Natural killer cell treated with Interleukin-12 subunit alpha and Interleukin-12 subunit beta and Interleukin-15 and Interleukin-18, amount 100 ng/mL, for 72 hours (primary cell): ENCODE measurements at regions not wholly inside any gene's neighbourhood (a gene's known extent, or its start where the extent isn't known, plus 50 kb on each side); places are given as distances from the start of the nearest gene placed in this dataset.

Experiments
- ATAC-seq, 2 donors: fragments of 150-1000 bp; cut with Tn5 transposase in 1 of 2; sonication (Bioruptor Pico), chemical (Tn5 transposase) in 1 of 2; 2 replicates each; pipeline ENCODE4 v1.10.0; 2021
- DNase-seq: peaks from one replicate; pipeline ENCODE4 v3.0.0; 2022; ENCODE audit warnings: low spot score
- H3K27ac Mint-ChIP-seq, 2 donors: 1 replicate in 1 of 2; 2 replicates in 1 of 2; pipeline ENCODE4 v1.8.0; 2022; ENCODE audit warnings: mixed read lengths in 2 of 2, mild to moderate bottlenecking in 1 of 2, moderate library complexity in 1 of 2
- H3K27me3 Mint-ChIP-seq, 2 donors: 1 replicate in 1 of 2; 2 replicates in 1 of 2; pipeline ENCODE4 v1.8.0; 2022; ENCODE audit warnings: mixed read lengths in 2 of 2
- H3K36me3 Mint-ChIP-seq: one replicate; pipeline ENCODE4 v1.8.0; 2022; ENCODE audit warnings: mixed read lengths
- H3K4me1 Mint-ChIP-seq, 2 donors: 1 replicate in 1 of 2; 2 replicates in 1 of 2; pipeline ENCODE4 v1.8.0; 2022; ENCODE audit warnings: low read depth in 2 of 2, mixed read lengths in 2 of 2, mild to moderate bottlenecking in 1 of 2
- H3K4me3 Mint-ChIP-seq: one replicate; pipeline ENCODE4 v1.8.0; 2022; ENCODE audit warnings: mixed read lengths
- H3K9me3 Mint-ChIP-seq: 2 replicates; pipeline ENCODE4 v1.8.0; 2022; ENCODE audit warnings: mixed read lengths

- H3K36me3 Mint-ChIP-seq = peaks cover 6% of the 10 kb centered on the region
- no peak overlapping the region for H3K4me3 Mint-ChIP-seq
- no peaks in the 10 kb centered on the region for H3K9me3 Mint-ChIP-seq
- DNase-seq = no peak
- H3K4me1 Mint-ChIP-seq = no peaks in the 10 kb centered on the region
- no peak for ATAC-seq
- no peak overlapping the region for H3K27ac Mint-ChIP-seq
- H3K27me3 Mint-ChIP-seq = peaks cover 15 to 22% of the 10 kb centered on the region in 2 donors
Measured at GRCh38 chr7:134391223-134391622, 67.7 kb downstream of the AKR1B1 start.

GRCh38 chr7:134388336-134389019, 70.4 kb downstream of the AKR1B1 start:
- H3K9me3 Mint-ChIP-seq = no peaks in the 10 kb centered on the region
- H3K27me3 Mint-ChIP-seq = peaks cover 16 to 22% of the 10 kb centered on the region in 2 donors
- no peak for ATAC-seq
- no peak overlapping the region for H3K27ac Mint-ChIP-seq
- H3K4me1 Mint-ChIP-seq = no peaks in the 10 kb centered on the region
- no peak for DNase-seq
- H3K4me3 Mint-ChIP-seq = no peak overlapping the region
- H3K36me3 Mint-ChIP-seq = peaks cover 6% of the 10 kb centered on the region

DNA sequence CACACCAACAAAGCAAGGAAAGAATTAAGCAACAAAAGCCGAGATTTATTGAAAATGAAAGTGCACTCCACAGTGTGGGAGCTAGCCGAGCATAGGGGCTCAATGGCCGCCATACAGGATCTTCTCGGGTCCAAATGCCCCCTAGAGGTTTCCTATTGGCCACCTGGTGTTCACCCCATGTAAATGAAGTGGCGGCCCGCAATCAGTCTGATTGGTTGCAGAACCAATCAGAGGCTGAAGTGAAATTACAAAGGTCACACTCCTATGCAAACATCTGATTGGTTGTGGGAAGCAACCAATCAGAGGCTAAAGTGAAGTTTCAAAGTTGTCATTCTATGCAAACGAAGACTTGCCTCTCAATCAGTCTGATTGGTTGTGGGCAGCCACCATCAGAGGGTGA, 61.8 kb upstream of the SLC35B4 start:
- Mint-ChIP-seq H3K36me3 (no peaks in the 10 kb centered on the region), H3K4me1 (no peaks in the 10 kb centered on the region), H3K9me3 (peaks cover 2% of the 10 kb centered on the region), H3K27ac (no peak overlapping the region), H3K4me3 (no peak overlapping the region), H3K27me3 (peaks cover 11 to 26% of the 10 kb centered on the region in 2 donors)
- ATAC-seq (no peak), DNase-seq (no peak)

- Mint-ChIP-seq H3K36me3 (no peaks in the 10 kb centered on the region), H3K4me3 (no peak overlapping the region), H3K4me1 (no peaks in the 10 kb centered on the region), H3K27me3 (peaks cover 16 to 25% of the 10 kb centered on the region in 2 donors), H3K27ac (no peak overlapping the region), H3K9me3 (peaks cover 1% of the 10 kb centered on the region)
- ATAC-seq (no peak), DNase-seq (no peak)
Measured at GRCh38 chr7:134376693-134377092, 60.0 kb upstream of the SLC35B4 start.

DNA sequence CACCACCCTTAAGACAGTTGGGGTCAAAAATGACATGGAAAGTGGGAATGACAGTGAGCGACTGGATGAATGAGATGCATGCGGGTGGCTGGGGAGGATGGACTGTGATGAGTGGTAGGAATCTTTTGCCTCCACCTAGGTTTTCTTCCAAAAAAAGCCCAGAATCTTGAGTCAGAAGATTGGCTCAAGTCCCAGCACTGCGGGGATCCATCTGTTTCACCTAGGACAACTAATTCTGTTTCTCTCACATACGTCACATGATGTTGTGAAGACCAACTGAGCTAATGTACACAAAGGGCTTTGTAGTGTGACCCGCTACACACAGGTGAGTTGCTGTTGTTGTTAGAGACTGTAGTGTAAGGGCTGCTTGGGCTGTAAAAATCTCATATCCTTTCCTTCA, 58.5 kb upstream of the SLC35B4 start:
- Mint-ChIP-seq H3K4me1 (no peaks in the 10 kb centered on the region), H3K27ac (no peak overlapping the region), H3K4me3 (no peak overlapping the region), H3K27me3 (peaks cover 15 to 19% of the 10 kb centered on the region in 2 donors), H3K36me3 (no peaks in the 10 kb centered on the region), H3K9me3 (no peaks in the 10 kb centered on the region)
- no peak for DNase-seq
- no peak for ATAC-seq

GRCh38 chr7:134374791-134375190, 58.1 kb upstream of the SLC35B4 start:
- H3K27ac Mint-ChIP-seq = no peak overlapping the region
- no peaks in the 10 kb centered on the region for H3K36me3 Mint-ChIP-seq
- DNase-seq (no peak), ATAC-seq (no peak)
- H3K9me3 Mint-ChIP-seq = no peaks in the 10 kb centered on the region
- H3K27me3 Mint-ChIP-seq = peaks cover 17 to 23% of the 10 kb centered on the region in 2 donors
- H3K4me1 Mint-ChIP-seq = no peaks in the 10 kb centered on the region
- H3K4me3 Mint-ChIP-seq = no peak overlapping the region

DNA sequence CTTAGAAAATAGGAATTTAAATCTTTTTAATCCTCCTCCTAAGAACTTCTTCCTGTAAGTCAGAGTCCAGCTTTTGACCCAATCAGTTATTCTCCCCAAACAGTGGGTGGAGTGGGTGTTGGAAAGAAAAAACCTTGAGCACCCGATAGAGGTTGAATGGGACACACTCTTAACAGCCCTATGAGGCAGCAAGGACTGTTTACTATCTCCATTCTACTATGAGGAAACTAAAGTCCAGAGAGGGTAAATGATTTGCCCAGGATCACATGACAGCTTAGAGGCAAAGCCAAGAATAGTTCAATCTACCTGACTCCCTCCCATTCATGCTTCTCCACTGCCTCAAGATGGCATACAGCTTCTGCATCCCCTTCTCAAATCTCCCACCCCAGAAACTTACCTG, 57.6 kb upstream of the SLC35B4 start:
- ATAC-seq (no peak), DNase-seq (no peak)
- Mint-ChIP-seq H3K4me1 (no peaks in the 10 kb centered on the region), H3K4me3 (no peak overlapping the region), H3K27ac (no peak overlapping the region), H3K27me3 (peaks cover 17 to 27% of the 10 kb centered on the region in 2 donors), H3K36me3 (no peaks in the 10 kb centered on the region), H3K9me3 (no peaks in the 10 kb centered on the region)

DNA sequence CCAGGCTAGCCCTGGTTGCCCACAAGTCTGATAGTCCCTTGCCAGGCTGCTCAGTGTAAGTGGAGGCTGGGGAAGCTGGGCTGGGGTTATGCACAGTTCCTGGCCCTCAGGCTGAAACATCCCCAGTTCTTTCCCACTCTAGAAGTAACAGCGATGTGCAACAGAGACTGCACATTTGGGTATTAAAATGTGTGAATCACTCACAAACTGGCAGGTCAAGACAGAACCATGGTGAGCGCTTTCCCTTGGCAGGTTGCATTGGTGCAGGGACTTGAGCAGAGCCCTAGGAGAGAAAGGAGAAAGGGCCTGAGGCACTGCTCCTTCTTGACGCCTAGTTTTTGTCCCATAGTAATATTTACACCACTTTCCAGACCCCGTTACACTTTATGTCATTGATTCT, 56.1 kb upstream of the SLC35B4 start:
- H3K9me3 Mint-ChIP-seq = no peaks in the 10 kb centered on the region
- no peak overlapping the region for H3K27ac Mint-ChIP-seq
- no peaks in the 10 kb centered on the region for H3K36me3 Mint-ChIP-seq
- DNase-seq = no peak
- H3K27me3 Mint-ChIP-seq = peaks cover 20 to 41% of the 10 kb centered on the region in 2 donors
- ATAC-seq = peak in 1 of 2 donors; percentile 49
- no peak overlapping the region for H3K4me3 Mint-ChIP-seq
- H3K4me1 Mint-ChIP-seq = no peaks in the 10 kb centered on the region

DNA sequence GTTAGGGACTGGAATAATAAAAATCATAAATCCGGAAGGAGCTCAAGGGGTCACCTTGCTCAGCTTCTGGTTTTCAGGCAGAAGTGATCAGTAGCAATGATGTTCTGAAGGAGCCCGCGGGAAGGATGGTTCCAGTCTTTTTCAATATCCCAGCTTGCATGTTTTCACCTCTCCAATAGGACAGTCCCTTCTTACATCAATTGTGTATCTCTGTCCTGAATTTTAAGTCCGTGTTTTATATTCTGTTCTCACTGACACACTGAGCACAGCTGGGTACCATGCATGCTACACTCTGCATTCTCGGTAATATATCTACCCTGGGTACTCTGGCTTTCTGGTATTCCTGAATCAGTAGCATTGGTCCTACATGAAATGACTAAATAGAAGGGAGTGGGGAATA, 55.2 kb upstream of the SLC35B4 start:
- DNase-seq (no peak), ATAC-seq (no peak)
- Mint-ChIP-seq H3K36me3 (no peaks in the 10 kb centered on the region), H3K4me3 (no peak overlapping the region), H3K4me1 (no peaks in the 10 kb centered on the region), H3K27me3 (peaks cover 19 to 42% of the 10 kb centered on the region in 2 donors), H3K27ac (no peak overlapping the region), H3K9me3 (no peaks in the 10 kb centered on the region)

DNA sequence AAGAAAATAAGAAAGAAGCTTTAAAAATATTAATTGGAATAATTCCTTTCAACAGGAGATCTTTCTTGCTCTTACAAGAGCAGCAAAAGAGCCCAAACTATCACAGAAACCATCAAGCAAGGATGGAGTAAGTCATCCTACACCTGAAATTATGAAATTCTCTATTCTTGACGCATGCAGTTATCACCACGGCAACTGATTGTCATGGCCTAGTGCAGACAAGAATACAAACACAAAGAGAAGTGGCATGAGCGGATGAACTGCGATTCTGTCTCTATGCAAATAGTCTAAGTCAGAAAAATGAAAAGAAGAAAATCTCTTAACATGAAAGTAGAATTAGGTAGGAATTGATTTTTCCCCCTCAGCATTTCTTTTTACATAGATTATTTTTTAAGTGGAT, 54.8 kb upstream of the SLC35B4 start:
- no peak overlapping the region for H3K4me3 Mint-ChIP-seq
- ATAC-seq (no peak), DNase-seq (no peak)
- H3K4me1 Mint-ChIP-seq = no peaks in the 10 kb centered on the region
- H3K27me3 Mint-ChIP-seq = peaks cover 19 to 46% of the 10 kb centered on the region in 2 donors
- H3K36me3 Mint-ChIP-seq = no peaks in the 10 kb centered on the region
- no peak overlapping the region for H3K27ac Mint-ChIP-seq
- no peaks in the 10 kb centered on the region for H3K9me3 Mint-ChIP-seq

DNA sequence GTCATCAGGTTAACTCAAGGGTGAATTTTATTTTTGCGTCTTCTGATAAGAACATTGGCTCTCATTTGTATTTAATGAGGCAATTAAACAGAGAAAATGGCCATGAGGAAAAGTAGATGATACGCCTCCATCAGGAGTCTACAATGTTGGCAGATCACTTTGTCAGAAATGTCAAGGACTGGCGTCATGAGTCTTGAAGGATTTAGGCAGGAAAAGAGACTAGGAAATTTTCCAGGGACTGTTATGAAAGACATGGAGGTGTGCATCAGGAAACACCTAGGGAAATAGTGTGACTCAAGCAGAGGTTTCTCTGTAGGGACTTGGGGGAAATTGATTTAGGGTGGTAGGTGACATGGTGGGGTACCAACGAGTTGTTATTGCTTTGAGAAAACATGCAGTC, 53.4 kb upstream of the SLC35B4 start:
- Mint-ChIP-seq H3K27ac (no peak overlapping the region), H3K4me3 (no peak overlapping the region), H3K27me3 (peaks cover 24 to 46% of the 10 kb centered on the region in 2 donors), H3K36me3 (no peaks in the 10 kb centered on the region), H3K9me3 (no peaks in the 10 kb centered on the region), H3K4me1 (no peaks in the 10 kb centered on the region)
- DNase-seq = no peak
- ATAC-seq = no peak

DNA sequence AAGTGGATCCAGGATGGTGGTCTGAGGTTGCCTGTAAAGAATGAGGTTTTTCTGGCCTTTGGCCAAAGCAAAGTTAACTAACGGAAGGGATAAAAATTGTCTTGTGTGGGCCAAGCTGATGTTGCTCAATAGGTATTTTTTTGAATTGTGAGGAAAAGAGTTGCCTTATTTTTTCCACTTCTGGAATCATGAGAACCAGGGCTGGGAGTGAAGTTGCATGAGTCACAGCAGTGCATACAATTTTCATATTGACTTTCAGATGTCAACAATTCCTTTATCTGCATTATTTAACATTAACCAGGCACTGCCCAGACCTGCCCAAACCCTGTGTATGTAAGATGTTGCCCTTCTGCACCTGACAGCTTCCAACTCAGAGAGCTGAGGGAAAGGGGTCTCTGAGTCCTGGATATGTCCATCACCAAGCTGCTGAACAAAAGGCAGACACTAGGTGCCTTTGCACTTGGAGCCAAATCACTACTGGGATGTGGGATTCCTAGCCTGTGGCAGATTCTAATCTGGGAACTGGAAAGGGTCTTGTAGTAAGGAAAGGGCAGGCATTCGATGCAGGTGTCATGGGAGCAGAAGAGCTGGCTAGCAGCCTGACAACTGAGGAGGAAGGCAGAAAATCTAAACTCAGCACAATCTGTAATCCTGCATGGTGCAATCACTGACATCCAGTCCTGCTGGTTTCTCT, 52.3 kb upstream of the SLC35B4 start:
- H3K27me3 Mint-ChIP-seq = peaks cover 22 to 46% of the 10 kb centered on the region in 2 donors
- no peak overlapping the region for H3K4me3 Mint-ChIP-seq
- DNase-seq = no peak
- no peak overlapping the region for H3K27ac Mint-ChIP-seq
- H3K36me3 Mint-ChIP-seq = no peaks in the 10 kb centered on the region
- no peaks in the 10 kb centered on the region for H3K9me3 Mint-ChIP-seq
- H3K4me1 Mint-ChIP-seq = no peaks in the 10 kb centered on the region
- ATAC-seq = no peak

DNA sequence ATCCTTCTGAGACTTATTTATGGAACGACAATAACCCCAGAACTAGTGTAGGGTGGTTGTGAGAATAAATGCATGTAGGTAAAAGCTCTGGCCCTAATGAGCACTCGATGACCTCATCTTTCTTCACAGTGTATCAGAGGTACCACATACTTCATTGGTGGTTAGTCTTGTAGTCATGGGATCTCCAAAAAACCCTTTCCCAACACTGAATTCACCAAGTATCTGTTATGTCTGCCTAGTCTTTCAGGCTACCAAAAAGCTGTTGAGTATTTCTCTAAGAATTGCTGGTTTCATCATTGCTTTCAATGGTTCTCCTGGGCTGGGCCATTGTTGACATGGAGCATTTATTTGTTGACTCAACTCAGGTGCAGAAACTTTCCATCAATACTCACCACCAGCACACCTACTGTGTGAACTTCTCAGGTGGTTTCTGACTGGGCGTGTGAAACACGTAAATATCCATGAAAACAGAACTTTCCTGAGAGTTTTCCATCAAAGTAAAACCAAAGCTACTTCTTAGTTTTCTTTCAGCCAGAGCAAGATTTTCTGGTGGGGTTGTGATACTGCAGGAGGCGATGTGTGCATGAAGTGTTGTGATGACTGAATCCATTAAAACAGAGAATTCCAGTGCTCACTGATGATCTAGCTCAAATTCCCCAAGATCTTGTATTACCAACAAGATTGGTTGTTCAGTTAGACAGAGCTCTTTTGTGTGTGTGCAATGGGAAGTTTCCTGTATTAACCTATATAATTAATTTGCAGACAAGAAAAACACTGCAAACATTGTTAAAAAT, 51.4 kb upstream of the SLC35B4 start:
- no peaks in the 10 kb centered on the region for H3K36me3 Mint-ChIP-seq
- no peak for DNase-seq
- no peak overlapping the region for H3K4me3 Mint-ChIP-seq
- H3K9me3 Mint-ChIP-seq = no peaks in the 10 kb centered on the region
- peak in 1 of 2 donors; percentile 9 for ATAC-seq
- H3K27ac Mint-ChIP-seq = no peak overlapping the region
- peaks cover 22 to 42% of the 10 kb centered on the region in 2 donors for H3K27me3 Mint-ChIP-seq
- H3K4me1 Mint-ChIP-seq = no peaks in the 10 kb centered on the region
